ENCODE measurements at regions not wholly inside any gene's neighbourhood (a gene's known extent, or its start where the extent isn't known, plus 50 kb on each side); places are given as distances from the start of the nearest gene placed in this dataset.

DNA sequence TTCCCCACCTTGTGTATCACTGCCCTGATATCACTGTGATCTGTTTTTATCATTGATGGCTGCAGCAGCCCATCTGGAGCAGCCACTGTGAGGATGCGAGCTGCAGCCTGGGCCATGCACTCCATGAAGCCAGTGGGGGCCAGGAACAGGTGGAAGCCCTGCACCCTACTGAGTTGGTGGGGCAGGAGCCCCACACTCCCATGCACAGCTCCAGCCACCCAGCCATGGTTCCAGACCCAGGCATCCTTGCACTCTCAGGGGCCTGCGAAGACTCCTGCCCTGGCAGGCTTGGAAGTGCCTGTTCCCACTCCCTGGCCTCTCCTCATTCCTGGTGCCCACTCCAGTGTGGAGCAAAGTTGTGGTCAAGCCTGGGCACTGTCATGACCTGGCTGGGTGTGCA lies 424.0 kb upstream of the FZD8 start:
- TF ChIP-seq, protein P1, sequence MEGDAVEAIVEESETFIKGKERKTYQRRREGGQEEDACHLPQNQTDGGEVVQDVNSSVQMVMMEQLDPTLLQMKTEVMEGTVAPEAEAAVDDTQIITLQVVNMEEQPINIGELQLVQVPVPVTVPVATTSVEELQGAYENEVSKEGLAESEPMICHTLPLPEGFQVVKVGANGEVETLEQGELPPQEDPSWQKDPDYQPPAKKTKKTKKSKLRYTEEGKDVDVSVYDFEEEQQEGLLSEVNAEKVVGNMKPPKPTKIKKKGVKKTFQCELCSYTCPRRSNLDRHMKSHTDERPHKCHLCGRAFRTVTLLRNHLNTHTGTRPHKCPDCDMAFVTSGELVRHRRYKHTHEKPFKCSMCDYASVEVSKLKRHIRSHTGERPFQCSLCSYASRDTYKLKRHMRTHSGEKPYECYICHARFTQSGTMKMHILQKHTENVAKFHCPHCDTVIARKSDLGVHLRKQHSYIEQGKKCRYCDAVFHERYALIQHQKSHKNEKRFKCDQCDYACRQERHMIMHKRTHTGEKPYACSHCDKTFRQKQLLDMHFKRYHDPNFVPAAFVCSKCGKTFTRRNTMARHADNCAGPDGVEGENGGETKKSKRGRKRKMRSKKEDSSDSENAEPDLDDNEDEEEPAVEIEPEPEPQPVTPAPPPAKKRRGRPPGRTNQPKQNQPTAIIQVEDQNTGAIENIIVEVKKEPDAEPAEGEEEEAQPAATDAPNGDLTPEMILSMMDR (IDR thresholded peaks at IDR 0.05; ENCODE audit: low read depth, low read length): no peak
- no peak for TF ChIP-seq EZH2phosphoT487 (IDR thresholded peaks at IDR 0.05; ENCODE audit: low read depth)

All from OCI-LY3 (cell line).